ENCODE measurements at regions not wholly inside any gene's neighbourhood (a gene's known extent, or its start where the extent isn't known, plus 50 kb on each side); places are given as distances from the start of the nearest gene placed in this dataset.
"Not testable (repeated sequence)": the region's sequence is repeated elsewhere in the genome, so short reads cannot be mapped to it uniquely, and the experiment has no call there.

DNA sequence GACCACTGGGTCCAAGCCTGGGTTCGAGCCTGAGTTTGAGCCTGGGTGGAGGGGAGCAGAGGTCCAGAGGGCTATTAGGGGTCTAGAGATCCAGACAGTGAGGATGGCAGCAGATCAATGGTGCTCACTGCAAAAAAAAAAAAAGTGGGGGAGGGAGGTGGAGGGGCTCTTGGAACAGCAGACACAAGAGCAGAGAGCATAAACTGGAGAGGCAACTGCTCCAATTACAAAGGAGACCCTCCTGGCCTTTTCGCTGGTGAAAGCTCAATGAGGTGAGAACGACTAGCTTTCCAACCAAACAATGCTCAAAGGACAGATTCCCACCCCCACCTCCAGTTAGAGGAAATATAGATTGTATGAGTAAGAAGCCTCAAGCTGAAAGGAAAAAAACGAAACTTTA lies 124.2 kb upstream of the TSPAN8 start:
- no peaks in the 10 kb centered on the region for H3K9me3 ChIP-seq (ENCODE audit: control insufficient read depth in 2 of 2, insufficient read depth in 1 of 2, low read depth in 1 of 2, low read length in 1 of 2)
- no peaks in the 10 kb centered on the region for H3K27me3 ChIP-seq (ENCODE audit: control insufficient read depth in 1 of 2, insufficient read depth in 2 of 2, low read length in 2 of 2)
- WGBS, 2 donors = 62 to 63% methylated on average over 4 of the region's 4 CpGs
- H3K27ac ChIP-seq (ENCODE audit: low read depth in 2 of 2, low read length in 1 of 2) = no peak overlapping the region
- H3K4me3 ChIP-seq (ENCODE audit: low read depth in 1 of 2, low read length in 2 of 2) = no peak overlapping the region
- H3K4me1 ChIP-seq (ENCODE audit: control insufficient read depth in 2 of 2, insufficient read depth in 2 of 2, low read length in 1 of 2) = no peaks in the 10 kb centered on the region
- H3K36me3 ChIP-seq (ENCODE audit: control insufficient read depth in 2 of 2, insufficient read depth in 2 of 2, low read length in 1 of 2) = no peaks in the 10 kb centered on the region

DNA sequence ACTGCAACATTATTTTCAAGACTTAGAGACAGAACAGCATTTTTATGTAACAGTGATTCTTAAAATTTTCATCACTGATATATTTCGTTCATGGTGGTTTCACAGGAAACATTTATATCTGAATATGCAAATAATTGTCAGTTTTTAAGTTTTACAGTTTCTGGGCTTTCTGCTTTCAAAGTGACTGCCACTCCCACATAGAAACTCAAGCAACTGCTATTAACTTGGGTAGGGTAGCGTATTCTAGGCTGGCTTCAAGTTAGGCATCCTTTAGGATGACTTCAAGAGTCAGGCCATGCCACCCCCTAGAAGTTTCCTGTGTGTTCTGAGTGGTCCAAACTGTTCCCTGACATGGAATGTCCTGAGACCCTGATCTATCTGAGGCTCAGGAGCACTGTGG lies 123.6 kb upstream of the TSPAN8 start:
- Histone ChIP-seq H3K36me3 (ENCODE audit: control insufficient read depth in 2 of 2, insufficient read depth in 2 of 2, low read length in 1 of 2) (no peaks in the 10 kb centered on the region), H3K9me3 (ENCODE audit: control insufficient read depth in 2 of 2, insufficient read depth in 1 of 2, low read depth in 1 of 2, low read length in 1 of 2) (no peaks in the 10 kb centered on the region), H3K27me3 (ENCODE audit: control insufficient read depth in 1 of 2, insufficient read depth in 2 of 2, low read length in 2 of 2) (no peaks in the 10 kb centered on the region), H3K4me3 (ENCODE audit: low read depth in 1 of 2, low read length in 2 of 2) (no peak overlapping the region), H3K4me1 (ENCODE audit: control insufficient read depth in 2 of 2, insufficient read depth in 2 of 2, low read length in 1 of 2) (no peaks in the 10 kb centered on the region), H3K27ac (ENCODE audit: low read depth in 2 of 2, low read length in 1 of 2) (no peak overlapping the region)
- WGBS, 2 donors = 79 to 83% methylated on average over 2 of the region's 2 CpGs

DNA sequence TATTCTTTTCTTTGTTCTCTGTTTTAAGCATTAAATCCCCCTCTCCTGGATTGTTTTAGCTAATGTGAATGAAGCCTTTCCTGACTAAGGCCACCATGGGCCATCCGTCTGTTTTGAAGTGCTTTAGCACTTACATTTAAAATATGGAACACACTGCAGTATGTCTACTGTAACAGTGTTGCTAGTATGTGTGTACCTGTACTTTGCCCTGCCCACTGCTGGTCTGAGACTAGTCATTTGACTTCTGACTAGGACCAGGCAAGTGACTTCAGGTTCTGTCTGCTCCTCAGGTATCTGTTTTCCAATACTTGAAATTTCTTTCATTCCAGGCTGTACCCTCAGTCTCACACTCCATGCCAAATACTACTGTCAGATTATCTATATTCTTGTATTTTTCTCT lies 120.1 kb upstream of the TSPAN8 start:
- Histone ChIP-seq H3K27ac (ENCODE audit: low read depth in 2 of 2, low read length in 1 of 2) (no peak overlapping the region), H3K9me3 (ENCODE audit: control insufficient read depth in 2 of 2, insufficient read depth in 1 of 2, low read depth in 1 of 2, low read length in 1 of 2) (no peaks in the 10 kb centered on the region), H3K4me3 (ENCODE audit: low read depth in 1 of 2, low read length in 2 of 2) (no peak overlapping the region), H3K4me1 (ENCODE audit: control insufficient read depth in 2 of 2, insufficient read depth in 2 of 2, low read length in 1 of 2) (no peaks in the 10 kb centered on the region), H3K27me3 (ENCODE audit: control insufficient read depth in 1 of 2, insufficient read depth in 2 of 2, low read length in 2 of 2) (no peaks in the 10 kb centered on the region), H3K36me3 (ENCODE audit: control insufficient read depth in 2 of 2, insufficient read depth in 2 of 2, low read length in 1 of 2) (no peaks in the 10 kb centered on the region)
- WGBS, 2 donors = 91 to 100% methylated on average over 1 of the region's 1 CpG

DNA sequence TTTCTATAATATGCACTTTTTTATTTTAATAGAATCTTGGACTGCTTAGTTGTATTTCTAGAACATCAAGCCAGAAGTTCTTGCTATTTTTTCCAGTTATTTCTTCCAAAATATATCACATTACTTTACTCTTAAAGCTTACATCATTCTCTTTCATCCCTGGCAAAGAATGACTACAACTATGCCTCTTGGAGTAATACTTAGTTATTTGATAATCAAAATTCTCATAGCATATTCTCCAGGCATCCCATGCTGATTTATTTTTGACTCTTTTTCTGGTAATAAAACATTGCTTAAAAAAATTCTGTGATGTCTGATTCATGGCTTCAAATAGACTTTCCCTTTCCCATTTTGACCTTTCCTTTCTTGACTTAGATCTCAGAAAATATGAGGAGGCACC lies 118.7 kb upstream of the TSPAN8 start:
- Histone ChIP-seq H3K4me3 (ENCODE audit: low read depth in 1 of 2, low read length in 2 of 2) (no peak overlapping the region), H3K27me3 (ENCODE audit: control insufficient read depth in 1 of 2, insufficient read depth in 2 of 2, low read length in 2 of 2) (no peaks in the 10 kb centered on the region), H3K4me1 (ENCODE audit: control insufficient read depth in 2 of 2, insufficient read depth in 2 of 2, low read length in 1 of 2) (no peaks in the 10 kb centered on the region), H3K27ac (ENCODE audit: low read depth in 2 of 2, low read length in 1 of 2) (no peak overlapping the region), H3K9me3 (ENCODE audit: control insufficient read depth in 2 of 2, insufficient read depth in 1 of 2, low read depth in 1 of 2, low read length in 1 of 2) (no peaks in the 10 kb centered on the region), H3K36me3 (ENCODE audit: control insufficient read depth in 2 of 2, insufficient read depth in 2 of 2, low read length in 1 of 2) (no peaks in the 10 kb centered on the region)

DNA sequence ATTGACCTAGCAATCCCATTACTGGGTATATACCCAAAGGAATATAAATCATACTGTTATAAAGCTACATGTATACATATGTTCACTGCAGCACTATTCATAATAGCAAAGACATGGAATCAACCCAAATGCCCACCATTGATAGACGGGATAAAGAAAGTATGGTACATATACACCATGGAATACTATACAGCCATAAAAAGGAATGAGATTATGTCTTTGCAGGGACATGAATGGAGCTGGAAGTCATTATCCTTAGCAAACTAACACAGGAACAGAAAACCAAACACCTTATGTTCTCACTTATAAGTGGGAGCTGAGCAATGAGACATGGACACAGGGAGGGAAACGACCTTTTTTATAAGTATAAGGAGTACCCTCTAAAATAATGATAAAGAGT lies 113.0 kb upstream of the TSPAN8 start:
- H3K27me3 ChIP-seq (ENCODE audit: control insufficient read depth in 1 of 2, insufficient read depth in 2 of 2, low read length in 2 of 2); H3K27ac ChIP-seq (ENCODE audit: low read depth in 2 of 2, low read length in 1 of 2); H3K4me3 ChIP-seq (ENCODE audit: low read depth in 1 of 2, low read length in 2 of 2); H3K4me1 ChIP-seq (ENCODE audit: control insufficient read depth in 2 of 2, insufficient read depth in 2 of 2, low read length in 1 of 2); H3K9me3 ChIP-seq (ENCODE audit: control insufficient read depth in 2 of 2, insufficient read depth in 1 of 2, low read depth in 1 of 2, low read length in 1 of 2); H3K36me3 ChIP-seq (ENCODE audit: control insufficient read depth in 2 of 2, insufficient read depth in 2 of 2, low read length in 1 of 2): not testable (repeated sequence)
- 80 to 83% methylated on average over 2 of the region's 2 CpGs for WGBS, 2 donors

DNA sequence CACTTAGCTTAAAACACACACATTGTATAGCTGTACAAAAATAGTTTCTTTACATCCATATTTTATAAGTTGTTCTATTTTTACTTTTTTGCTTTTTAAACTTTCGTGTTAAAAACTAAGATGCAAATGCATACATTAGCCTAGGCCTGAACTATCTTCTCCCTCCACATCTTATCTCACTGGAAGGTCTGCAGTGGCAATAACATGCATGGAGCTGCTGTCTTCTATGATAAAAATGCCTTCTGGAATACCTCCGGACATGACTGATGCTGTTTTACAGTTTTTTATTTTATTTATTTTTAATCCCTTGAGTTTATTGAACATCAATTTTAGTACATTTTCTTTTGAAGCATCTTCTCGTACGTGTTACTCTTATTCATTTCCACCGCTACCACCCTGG lies 112.3 kb upstream of the TSPAN8 start:
- H3K4me1 ChIP-seq (ENCODE audit: control insufficient read depth in 2 of 2, insufficient read depth in 2 of 2, low read length in 1 of 2) = no peaks in the 10 kb centered on the region
- H3K27me3 ChIP-seq (ENCODE audit: control insufficient read depth in 1 of 2, insufficient read depth in 2 of 2, low read length in 2 of 2) = no peaks in the 10 kb centered on the region
- no peak overlapping the region for H3K27ac ChIP-seq (ENCODE audit: low read depth in 2 of 2, low read length in 1 of 2)
- H3K9me3 ChIP-seq (ENCODE audit: control insufficient read depth in 2 of 2, insufficient read depth in 1 of 2, low read depth in 1 of 2, low read length in 1 of 2) = no peaks in the 10 kb centered on the region
- no peak overlapping the region for H3K4me3 ChIP-seq (ENCODE audit: low read depth in 1 of 2, low read length in 2 of 2)
- H3K36me3 ChIP-seq (ENCODE audit: control insufficient read depth in 2 of 2, insufficient read depth in 2 of 2, low read length in 1 of 2) = no peaks in the 10 kb centered on the region
- 86 to 93% methylated on average over 5 of the region's 5 CpGs for WGBS, 2 donors

DNA sequence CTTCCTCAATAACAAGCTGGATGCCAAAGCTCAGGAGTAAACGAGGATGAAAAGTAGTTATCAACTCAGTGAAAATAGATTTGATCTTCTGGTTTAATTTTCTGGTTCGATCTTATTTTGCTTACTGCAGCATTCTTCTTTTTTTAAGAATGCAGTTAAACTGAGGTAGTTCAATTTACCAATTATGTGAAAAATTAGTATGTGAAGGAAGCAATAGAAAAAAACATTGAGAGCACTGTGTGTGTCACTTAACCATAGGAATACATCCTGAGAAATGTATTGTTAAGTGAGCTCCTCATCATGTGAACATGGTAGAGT lies 111.4 kb upstream of the TSPAN8 start:
- H3K4me1 ChIP-seq (ENCODE audit: control insufficient read depth in 2 of 2, insufficient read depth in 2 of 2, low read length in 1 of 2) = no peaks in the 10 kb centered on the region
- 52 to 53% methylated on average over 2 of the region's 2 CpGs for WGBS, 2 donors
- no peaks in the 10 kb centered on the region for H3K27me3 ChIP-seq (ENCODE audit: control insufficient read depth in 1 of 2, insufficient read depth in 2 of 2, low read length in 2 of 2)
- no peaks in the 10 kb centered on the region for H3K9me3 ChIP-seq (ENCODE audit: control insufficient read depth in 2 of 2, insufficient read depth in 1 of 2, low read depth in 1 of 2, low read length in 1 of 2)
- no peaks in the 10 kb centered on the region for H3K36me3 ChIP-seq (ENCODE audit: control insufficient read depth in 2 of 2, insufficient read depth in 2 of 2, low read length in 1 of 2)
- H3K27ac ChIP-seq (ENCODE audit: low read depth in 2 of 2, low read length in 1 of 2) = no peak overlapping the region
- no peak overlapping the region for H3K4me3 ChIP-seq (ENCODE audit: low read depth in 1 of 2, low read length in 2 of 2)

DNA sequence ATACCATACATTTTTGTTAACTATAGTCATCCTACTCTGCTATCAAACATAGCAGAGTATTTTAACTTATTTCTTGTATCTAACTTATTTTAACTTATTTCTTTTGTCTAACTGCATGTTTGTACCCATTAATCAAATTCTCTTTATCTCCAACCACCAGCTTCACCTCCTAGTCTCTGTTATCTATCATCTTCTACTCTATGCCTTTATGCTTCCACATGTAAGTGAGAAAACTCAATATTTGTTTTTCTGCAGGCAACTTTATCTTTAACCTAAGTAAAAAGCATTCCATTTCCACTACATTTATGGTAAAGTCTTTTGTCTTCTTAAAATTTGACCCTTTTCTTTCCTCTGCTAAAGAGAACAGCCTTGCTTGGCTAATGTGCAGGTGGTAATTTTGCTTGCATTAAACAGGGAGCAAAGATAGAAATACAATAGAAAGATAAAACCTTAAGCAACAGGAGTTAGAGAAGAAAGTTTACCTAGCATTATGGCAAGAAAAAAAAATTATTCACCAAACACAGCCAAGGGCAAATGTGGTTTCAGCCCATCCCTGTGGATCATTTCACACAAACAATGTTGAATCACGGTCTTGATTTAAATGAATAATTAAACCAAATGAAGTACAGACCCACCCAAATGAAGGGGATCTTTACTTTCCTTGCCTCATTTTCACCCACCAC lies 110.9 kb upstream of the TSPAN8 start:
- H3K9me3 ChIP-seq (ENCODE audit: control insufficient read depth in 2 of 2, insufficient read depth in 1 of 2, low read depth in 1 of 2, low read length in 1 of 2) = no peaks in the 10 kb centered on the region
- no peaks in the 10 kb centered on the region for H3K4me1 ChIP-seq (ENCODE audit: control insufficient read depth in 2 of 2, insufficient read depth in 2 of 2, low read length in 1 of 2)
- H3K27ac ChIP-seq (ENCODE audit: low read depth in 2 of 2, low read length in 1 of 2) = no peak overlapping the region
- no peak overlapping the region for H3K4me3 ChIP-seq (ENCODE audit: low read depth in 1 of 2, low read length in 2 of 2)
- H3K27me3 ChIP-seq (ENCODE audit: control insufficient read depth in 1 of 2, insufficient read depth in 2 of 2, low read length in 2 of 2) = no peaks in the 10 kb centered on the region
- 68 to 78% methylated on average over 1 of the region's 1 CpG for WGBS, 2 donors
- H3K36me3 ChIP-seq (ENCODE audit: control insufficient read depth in 2 of 2, insufficient read depth in 2 of 2, low read length in 1 of 2) = no peaks in the 10 kb centered on the region

DNA sequence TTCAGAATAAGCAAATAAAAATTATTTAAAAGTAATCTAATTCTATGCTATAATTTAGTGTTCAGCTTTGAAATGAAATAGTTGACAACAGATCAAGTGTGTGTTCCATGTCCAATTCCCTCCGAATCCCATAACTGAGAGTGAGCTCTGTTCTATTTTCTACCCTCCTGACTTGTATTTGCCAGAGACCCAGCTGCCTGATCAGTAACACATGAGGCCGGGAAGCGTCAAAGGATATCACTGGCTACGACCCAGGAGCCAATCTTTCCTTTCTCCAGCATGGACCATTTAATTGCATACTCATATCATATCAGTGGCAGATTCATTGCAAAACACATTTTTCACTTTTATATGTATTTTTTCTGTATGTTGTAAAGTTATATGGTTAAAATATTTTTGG lies 108.8 kb upstream of the TSPAN8 start:
- Histone ChIP-seq H3K4me3 (ENCODE audit: low read depth in 1 of 2, low read length in 2 of 2) (no peak overlapping the region), H3K27me3 (ENCODE audit: control insufficient read depth in 1 of 2, insufficient read depth in 2 of 2, low read length in 2 of 2) (no peaks in the 10 kb centered on the region), H3K36me3 (ENCODE audit: control insufficient read depth in 2 of 2, insufficient read depth in 2 of 2, low read length in 1 of 2) (no peaks in the 10 kb centered on the region), H3K4me1 (ENCODE audit: control insufficient read depth in 2 of 2, insufficient read depth in 2 of 2, low read length in 1 of 2) (no peaks in the 10 kb centered on the region), H3K9me3 (ENCODE audit: control insufficient read depth in 2 of 2, insufficient read depth in 1 of 2, low read depth in 1 of 2, low read length in 1 of 2) (no peaks in the 10 kb centered on the region), H3K27ac (ENCODE audit: low read depth in 2 of 2, low read length in 1 of 2) (no peak overlapping the region)
- WGBS, 2 donors = 61 to 78% methylated on average over 4 of the region's 4 CpGs

DNA sequence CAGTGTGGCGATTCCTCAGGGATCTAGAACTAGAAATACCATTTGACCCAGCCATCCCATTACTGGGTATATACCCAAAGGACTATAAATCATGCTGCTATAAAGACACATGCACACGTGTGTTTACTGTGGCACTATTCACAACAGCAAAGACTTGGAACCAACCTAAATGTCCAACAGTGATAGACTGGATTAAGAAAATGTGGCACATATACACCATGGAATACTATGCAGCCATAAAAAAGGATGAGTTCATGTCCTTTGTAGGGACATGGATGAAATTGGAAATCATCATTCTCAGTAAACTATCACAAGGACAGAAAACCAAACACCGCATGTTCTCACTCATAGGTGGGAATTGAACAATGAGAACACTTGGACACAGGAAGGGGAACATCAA lies 107.9 kb upstream of the TSPAN8 start:
- H3K27me3 ChIP-seq (ENCODE audit: control insufficient read depth in 1 of 2, insufficient read depth in 2 of 2, low read length in 2 of 2); H3K4me1 ChIP-seq (ENCODE audit: control insufficient read depth in 2 of 2, insufficient read depth in 2 of 2, low read length in 1 of 2); H3K27ac ChIP-seq (ENCODE audit: low read depth in 2 of 2, low read length in 1 of 2); H3K9me3 ChIP-seq (ENCODE audit: control insufficient read depth in 2 of 2, insufficient read depth in 1 of 2, low read depth in 1 of 2, low read length in 1 of 2); H3K36me3 ChIP-seq (ENCODE audit: control insufficient read depth in 2 of 2, insufficient read depth in 2 of 2, low read length in 1 of 2); H3K4me3 ChIP-seq (ENCODE audit: low read depth in 1 of 2, low read length in 2 of 2): not testable (repeated sequence)
- 89 to 94% methylated on average over 1 of the region's 3 CpGs for WGBS, 2 donors

All from esophagus (tissue), 2 donors.